Lower leg skin (tissue), 4 donors: ENCODE measurements at regions not wholly inside any gene's neighbourhood (a gene's known extent, or its start where the extent isn't known, plus 50 kb on each side); places are given as distances from the start of the nearest gene placed in this dataset.
"Not testable (repeated sequence)": the region's sequence is repeated elsewhere in the genome, so short reads cannot be mapped to it uniquely, and the experiment has no call there.

ENCODE experiments used
- DNase-seq, 2 donors: peaks; one replicate each; pipeline ENCODE4 v3.0.0-alpha.2; 2019; ENCODE audit warnings: low spot score in 2 of 2
- H3K4me3 ChIP-seq: fragments of 200-600 bp; sonication (generic); 2 replicates; pipeline ENCODE4 v1.5.1; 2017; ENCODE audit warnings: mild to moderate bottlenecking, low read depth; ENCODE audit not compliant: poor library complexity, severe bottlenecking
- POLR2A ChIP-seq, 2 donors: fragments of 450-650 bp; IDR thresholded peaks; one replicate each; pipeline ENCODE4 v1.6.1; 2016 to 2017; ENCODE audit warnings: antibody characterized with exemption in 2 of 2, mild to moderate bottlenecking in 1 of 2, moderate library complexity in 1 of 2
- WGBS, 2 donors: methylation state at CpG; one replicate each; pipeline ENCODE4 v1.1.5; 2018; 5-methylcytosine and 5-hydroxymethylcytosine counted together
- intact Hi-C: fragments of 100-400 bp; cut with DNase I; formaldehyde crosslinking; loops from one replicate; pipeline ENCODE4 v1.15.0; 2023; ENCODE audit warnings: low total_unique reads
- TF ChIP-seq, protein P1 (sequence below), 3 donors: fragments of 450-650 bp; IDR thresholded peaks; one replicate each; pipeline ENCODE4 v1.5.1; 2016; ENCODE audit warnings: antibody characterized with exemption in 3 of 3, mild to moderate bottlenecking in 3 of 3, moderate library complexity in 2 of 3

DNA sequence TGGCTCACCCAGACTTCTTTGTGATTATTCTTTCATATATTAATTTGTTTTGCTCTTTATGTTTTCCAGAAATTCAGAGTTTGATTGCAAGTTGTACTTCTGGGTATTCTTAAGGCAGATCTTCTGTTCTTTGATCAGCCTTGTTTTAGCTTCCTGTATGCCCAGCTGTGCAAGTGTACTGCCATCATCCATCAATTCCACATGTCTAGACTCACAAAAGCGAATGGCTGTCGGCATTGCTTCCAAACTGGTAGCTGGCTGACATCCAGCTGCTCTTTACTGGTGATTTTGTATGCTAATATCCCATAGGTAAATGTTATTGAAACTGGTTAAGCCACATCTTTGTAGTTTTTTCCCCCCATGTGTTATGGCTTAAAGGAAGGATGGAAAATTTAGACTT lies 1084.8 kb upstream of the CITED2 start:
- DNase-seq: no peak
- intact Hi-C loops: no loop called here
- H3K4me3 ChIP-seq: no peak overlapping the region
- 40 to 55% methylated on average over 2 of the region's 2 CpGs for WGBS, 2 donors
- TF ChIP-seq, protein P1, sequence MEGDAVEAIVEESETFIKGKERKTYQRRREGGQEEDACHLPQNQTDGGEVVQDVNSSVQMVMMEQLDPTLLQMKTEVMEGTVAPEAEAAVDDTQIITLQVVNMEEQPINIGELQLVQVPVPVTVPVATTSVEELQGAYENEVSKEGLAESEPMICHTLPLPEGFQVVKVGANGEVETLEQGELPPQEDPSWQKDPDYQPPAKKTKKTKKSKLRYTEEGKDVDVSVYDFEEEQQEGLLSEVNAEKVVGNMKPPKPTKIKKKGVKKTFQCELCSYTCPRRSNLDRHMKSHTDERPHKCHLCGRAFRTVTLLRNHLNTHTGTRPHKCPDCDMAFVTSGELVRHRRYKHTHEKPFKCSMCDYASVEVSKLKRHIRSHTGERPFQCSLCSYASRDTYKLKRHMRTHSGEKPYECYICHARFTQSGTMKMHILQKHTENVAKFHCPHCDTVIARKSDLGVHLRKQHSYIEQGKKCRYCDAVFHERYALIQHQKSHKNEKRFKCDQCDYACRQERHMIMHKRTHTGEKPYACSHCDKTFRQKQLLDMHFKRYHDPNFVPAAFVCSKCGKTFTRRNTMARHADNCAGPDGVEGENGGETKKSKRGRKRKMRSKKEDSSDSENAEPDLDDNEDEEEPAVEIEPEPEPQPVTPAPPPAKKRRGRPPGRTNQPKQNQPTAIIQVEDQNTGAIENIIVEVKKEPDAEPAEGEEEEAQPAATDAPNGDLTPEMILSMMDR (IDR thresholded peaks at IDR 0.05): no peak
- TF ChIP-seq POLR2A (IDR thresholded peaks at IDR 0.05): no peak

DNA sequence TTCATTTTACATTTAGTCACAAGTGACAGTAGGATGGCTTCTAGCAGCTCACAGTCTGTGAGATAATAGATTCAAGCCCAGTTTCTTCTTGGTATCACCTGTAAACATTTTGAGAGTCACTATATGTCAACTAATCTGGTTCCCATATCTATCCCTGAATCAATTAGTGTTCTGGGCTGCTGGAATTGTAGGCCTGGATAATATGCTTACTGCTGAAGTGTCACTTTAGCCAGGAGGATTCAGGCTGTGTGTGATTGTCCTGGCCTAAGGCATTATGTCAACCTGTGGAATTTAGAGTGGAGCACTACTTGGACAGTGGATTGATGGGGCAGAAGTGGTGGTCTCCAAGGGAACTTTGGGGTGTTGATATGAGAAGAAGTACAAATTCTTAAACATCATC lies 1071.8 kb upstream of the CITED2 start:
- no peak for DNase-seq
- intact Hi-C loops: no loop called here
- no peak overlapping the region for H3K4me3 ChIP-seq
- no peak for TF ChIP-seq POLR2A (IDR thresholded peaks at IDR 0.05)
- TF ChIP-seq, protein P1 (IDR thresholded peaks at IDR 0.05): no peak

- no peak overlapping the region for H3K4me3 ChIP-seq
- 39 to 40% methylated on average over 3 of the region's 3 CpGs for WGBS, 2 donors
- intact Hi-C loops: no loop called here
- TF ChIP-seq POLR2A (IDR thresholded peaks at IDR 0.05): no peak
- TF ChIP-seq, protein P1 (IDR thresholded peaks at IDR 0.05): no peak
- DNase-seq: no peak
These were observed 1071.1 kb upstream of the CITED2 start for GRCh38 chr6:140445474-140446004.

DNA sequence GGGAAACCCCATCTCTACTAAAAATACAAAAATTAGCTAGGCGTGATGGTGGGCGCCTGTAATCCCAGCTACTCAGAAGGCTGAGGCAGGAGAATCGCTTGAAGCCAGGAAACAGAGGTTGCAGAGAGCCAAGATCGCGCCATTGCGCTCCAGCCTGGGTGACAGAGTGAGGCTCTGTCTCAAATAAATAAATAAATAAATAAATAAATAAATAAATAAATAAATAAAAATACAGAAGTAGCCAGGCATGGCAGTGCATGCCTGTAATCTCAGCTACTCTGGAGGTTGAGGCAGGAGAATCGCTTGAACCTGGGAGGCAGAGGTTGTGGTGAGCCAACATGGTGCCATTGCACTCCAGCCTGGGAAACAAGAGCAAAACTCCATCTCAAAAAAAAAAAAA lies 1068.7 kb upstream of the CITED2 start:
- 94 to 98% methylated on average over 7 of the region's 7 CpGs for WGBS, 2 donors
- intact Hi-C loops, DNase-seq, H3K4me3 ChIP-seq: not testable (repeated sequence)

- intact Hi-C loops: no loop called here
- 66 to 86% methylated on average over 6 of the region's 6 CpGs for WGBS, 2 donors
These were observed 1066.8 kb upstream of the CITED2 start for GRCh38 chr6:140441256-140441655.

DNA sequence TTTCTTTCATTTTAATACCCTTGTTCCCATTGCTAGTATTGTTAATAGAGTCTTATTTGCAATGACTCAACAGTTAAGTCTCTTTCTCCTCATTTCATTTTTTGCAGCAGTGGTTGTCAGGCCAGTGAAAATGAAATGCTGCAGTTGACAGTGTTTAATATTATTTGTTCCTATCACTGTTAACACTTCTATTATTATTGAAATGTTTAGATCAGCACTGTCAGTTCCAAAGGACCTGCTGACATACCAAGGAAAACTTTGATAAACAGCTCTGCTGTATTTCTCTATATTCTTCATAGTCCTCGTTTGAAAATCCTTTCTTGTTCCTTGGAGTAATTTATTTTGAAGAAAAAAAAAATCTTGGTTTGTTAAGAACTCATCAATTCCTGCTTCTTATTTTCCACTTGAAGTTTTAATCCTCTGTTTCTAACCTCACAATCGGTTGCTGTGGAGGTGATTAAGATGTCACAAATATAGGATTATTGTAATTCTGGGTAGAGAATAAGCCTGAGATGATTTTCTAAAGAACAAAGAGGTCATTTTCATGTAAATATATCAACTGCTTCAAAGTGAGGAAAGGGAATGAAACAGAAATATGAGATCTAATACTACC lies 1065.9 kb upstream of the CITED2 start:
- TF ChIP-seq, protein P1 (IDR thresholded peaks at IDR 0.05): no peak
- TF ChIP-seq POLR2A (IDR thresholded peaks at IDR 0.05): no peak
- intact Hi-C loops: no loop called here
- no peak for DNase-seq
- H3K4me3 ChIP-seq: no peak overlapping the region
- WGBS, 2 donors: 62 to 63% methylated on average over 2 of the region's 2 CpGs

More at GRCh38 chr6:140441256-140441655, 1066.8 kb upstream of the CITED2 start:
- peak; percentile 41 to 83 for DNase-seq
- no peak for TF ChIP-seq POLR2A (IDR thresholded peaks at IDR 0.05)
- TF ChIP-seq, protein P1 (IDR thresholded peaks at IDR 0.05): no peak
- no peak overlapping the region for H3K4me3 ChIP-seq
